Heart left ventricle (tissue), 13 donors: ENCODE measurements at regions not wholly inside any gene's neighbourhood (a gene's known extent, or its start where the extent isn't known, plus 50 kb on each side); places are given as distances from the start of the nearest gene placed in this dataset.

ENCODE experiments used
- POLR2A ChIP-seq, 2 donors: fragments of 450-650 bp; IDR thresholded peaks; one replicate each; pipeline ENCODE4 v1.6.1; 2017; ENCODE audit warnings: antibody characterized with exemption in 2 of 2, mild to moderate bottlenecking in 2 of 2, moderate library complexity in 2 of 2
- TF ChIP-seq, protein P1 (sequence below), 12 donors: fragments of 200-600 bp; sonication (generic) in 4 of 12; IDR thresholded peaks; one replicate each; pipeline versions ENCODE4 v1.5.0 to v1.8.0; 2018 to 2022; ENCODE audit warnings: antibody characterized with exemption in 12 of 12, mild to moderate bottlenecking in 5 of 12
- donor health status: ischemic (EF 13 %, LVEDD 7.1; RV severe dilation, severe dysfunction).
- donor health status: DM: no; HTN: yes; CAD: no.
- donor health status: DM: no; HTN: no; CAD: no.
- donor health status: ischemic (EF 25% LVEDD 6.9; RV normal size, moderate dysfunction).
- donor health status: ischemic (EF 25% LVEDD 5.7; RV mildly dilated, moderate dysfunction).
- donor health status: ischemic (EF 35%, LVEDD 5.7; RV mildly dilated, moderate dysfunction).
- donor health status: nonischemic (EF 11% LVEDD 7.7; RV severe dilation, severe dysfunction).
- donor health status: DM: yes; HTN: yes; CAD: no.
- donor health status: PGD.
- donor health status: ischemic (EF 29% LVEDD 5.4; RV normal size, mild dysfunction).
- donor health status: nonischemic (EF 23%, LVEDD 6.1; RV moderate dilation, normal function).

DNA sequence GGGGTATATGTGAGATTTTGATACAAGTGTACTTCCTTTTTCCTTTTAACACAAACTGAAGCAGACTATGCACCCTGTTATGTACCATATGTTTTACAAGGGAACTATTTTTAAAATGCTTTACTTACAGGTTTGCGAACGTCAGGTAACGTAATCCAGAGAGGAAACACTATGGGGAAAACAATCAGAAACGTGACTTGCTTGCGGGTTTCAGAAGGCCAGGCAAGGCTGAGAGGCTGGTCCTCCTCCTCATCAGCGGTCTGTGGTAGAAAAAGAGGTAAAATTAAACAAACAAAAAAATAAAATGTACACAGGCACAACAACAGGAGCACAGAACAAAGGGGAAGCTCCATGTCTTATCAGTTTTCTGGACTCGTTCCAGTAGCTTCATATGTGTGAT lies 141.2 kb downstream of the ACER2 start:
- TF ChIP-seq, protein P1, sequence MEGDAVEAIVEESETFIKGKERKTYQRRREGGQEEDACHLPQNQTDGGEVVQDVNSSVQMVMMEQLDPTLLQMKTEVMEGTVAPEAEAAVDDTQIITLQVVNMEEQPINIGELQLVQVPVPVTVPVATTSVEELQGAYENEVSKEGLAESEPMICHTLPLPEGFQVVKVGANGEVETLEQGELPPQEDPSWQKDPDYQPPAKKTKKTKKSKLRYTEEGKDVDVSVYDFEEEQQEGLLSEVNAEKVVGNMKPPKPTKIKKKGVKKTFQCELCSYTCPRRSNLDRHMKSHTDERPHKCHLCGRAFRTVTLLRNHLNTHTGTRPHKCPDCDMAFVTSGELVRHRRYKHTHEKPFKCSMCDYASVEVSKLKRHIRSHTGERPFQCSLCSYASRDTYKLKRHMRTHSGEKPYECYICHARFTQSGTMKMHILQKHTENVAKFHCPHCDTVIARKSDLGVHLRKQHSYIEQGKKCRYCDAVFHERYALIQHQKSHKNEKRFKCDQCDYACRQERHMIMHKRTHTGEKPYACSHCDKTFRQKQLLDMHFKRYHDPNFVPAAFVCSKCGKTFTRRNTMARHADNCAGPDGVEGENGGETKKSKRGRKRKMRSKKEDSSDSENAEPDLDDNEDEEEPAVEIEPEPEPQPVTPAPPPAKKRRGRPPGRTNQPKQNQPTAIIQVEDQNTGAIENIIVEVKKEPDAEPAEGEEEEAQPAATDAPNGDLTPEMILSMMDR (IDR thresholded peaks at IDR 0.05), result no peak
- TF ChIP-seq POLR2A (IDR thresholded peaks at IDR 0.05), result no peak
